ENCODE measurements at regions not wholly inside any gene's neighbourhood (a gene's known extent, or its start where the extent isn't known, plus 50 kb on each side); places are given as distances from the start of the nearest gene placed in this dataset.
"Not testable (repeated sequence)": the region's sequence is repeated elsewhere in the genome, so short reads cannot be mapped to it uniquely, and the experiment has no call there.

DNA sequence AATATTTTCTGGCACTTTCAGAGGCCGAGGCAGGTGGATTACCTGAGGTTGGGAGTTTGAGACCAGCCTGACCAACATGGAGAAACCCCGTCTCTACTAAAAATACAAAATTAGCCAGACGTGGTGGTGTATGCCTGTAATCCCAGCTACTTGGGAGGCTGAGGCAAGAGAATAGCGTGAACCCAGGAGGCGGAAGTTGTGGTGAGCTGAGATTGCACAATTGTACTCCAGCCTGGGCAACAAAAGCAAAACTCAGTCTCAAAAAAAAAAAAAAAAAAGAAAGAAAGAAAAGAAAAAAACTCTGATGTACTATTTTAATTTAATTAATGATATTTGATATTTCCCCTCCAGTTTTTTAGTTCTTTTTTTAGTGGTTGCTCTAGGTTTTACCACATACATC, 588.1 kb upstream of the GHITM start:
- not testable (repeated sequence) for TF ChIP-seq TP53 (CRISPR knock-in tag; IDR thresholded peaks at IDR 0.05); POLR2A (IDR thresholded peaks at IDR 0.05; ENCODE audit: low read length); RFX5 (IDR thresholded peaks at IDR 0.05); MAZ (IDR thresholded peaks at IDR 0.05; ENCODE audit: borderline replicate concordance, low read depth, low read length); RCOR1 (IDR thresholded peaks at IDR 0.05; ENCODE audit: low read depth, low read length); KDM1A (IDR thresholded peaks at IDR 0.05; ENCODE audit: low read depth); SMC3 (IDR thresholded peaks at IDR 0.05); SREBF2 (IDR thresholded peaks at IDR 0.05)
- TF ChIP-seq, protein P1, sequence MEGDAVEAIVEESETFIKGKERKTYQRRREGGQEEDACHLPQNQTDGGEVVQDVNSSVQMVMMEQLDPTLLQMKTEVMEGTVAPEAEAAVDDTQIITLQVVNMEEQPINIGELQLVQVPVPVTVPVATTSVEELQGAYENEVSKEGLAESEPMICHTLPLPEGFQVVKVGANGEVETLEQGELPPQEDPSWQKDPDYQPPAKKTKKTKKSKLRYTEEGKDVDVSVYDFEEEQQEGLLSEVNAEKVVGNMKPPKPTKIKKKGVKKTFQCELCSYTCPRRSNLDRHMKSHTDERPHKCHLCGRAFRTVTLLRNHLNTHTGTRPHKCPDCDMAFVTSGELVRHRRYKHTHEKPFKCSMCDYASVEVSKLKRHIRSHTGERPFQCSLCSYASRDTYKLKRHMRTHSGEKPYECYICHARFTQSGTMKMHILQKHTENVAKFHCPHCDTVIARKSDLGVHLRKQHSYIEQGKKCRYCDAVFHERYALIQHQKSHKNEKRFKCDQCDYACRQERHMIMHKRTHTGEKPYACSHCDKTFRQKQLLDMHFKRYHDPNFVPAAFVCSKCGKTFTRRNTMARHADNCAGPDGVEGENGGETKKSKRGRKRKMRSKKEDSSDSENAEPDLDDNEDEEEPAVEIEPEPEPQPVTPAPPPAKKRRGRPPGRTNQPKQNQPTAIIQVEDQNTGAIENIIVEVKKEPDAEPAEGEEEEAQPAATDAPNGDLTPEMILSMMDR (IDR thresholded peaks at IDR 0.05), result not testable (repeated sequence)

All from A549 (cell line).